HG03045 (cell line): ENCODE measurements at regions not wholly inside any gene's neighbourhood (a gene's known extent, or its start where the extent isn't known, plus 50 kb on each side); places are given as distances from the start of the nearest gene placed in this dataset.
"Not testable (repeated sequence)": the region's sequence is repeated elsewhere in the genome, so short reads cannot be mapped to it uniquely, and the experiment has no call there.

Experiments used
- ATAC-seq: cut with Tn5 transposase; IDR thresholded peaks from one replicate; pipeline ENCODE4 v1.9.1; 2021; ENCODE audit warnings: mild to moderate bottlenecking, moderate library complexity; ENCODE audit not compliant: unreplicated experiment

DNA sequence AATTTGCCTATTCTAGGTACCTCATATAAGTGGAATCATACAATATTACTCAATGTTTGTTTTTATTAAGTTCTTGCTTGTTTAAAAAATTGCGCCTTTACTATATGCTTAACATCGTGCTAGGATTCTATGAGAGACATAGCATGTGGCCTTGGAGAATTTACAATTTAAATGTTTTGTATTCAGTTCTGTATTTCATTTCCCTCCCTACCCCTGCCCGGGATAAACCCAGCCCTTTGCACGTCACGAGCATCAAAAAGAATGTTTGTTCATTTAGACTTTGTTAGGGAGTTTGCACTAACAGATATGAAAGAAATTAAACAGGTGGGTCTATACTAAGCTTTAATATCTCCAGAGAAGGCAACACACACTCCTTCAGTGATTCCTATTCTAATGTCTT, 75.7 kb downstream of the C18orf54 start:
- ATAC-seq = no peak

DNA sequence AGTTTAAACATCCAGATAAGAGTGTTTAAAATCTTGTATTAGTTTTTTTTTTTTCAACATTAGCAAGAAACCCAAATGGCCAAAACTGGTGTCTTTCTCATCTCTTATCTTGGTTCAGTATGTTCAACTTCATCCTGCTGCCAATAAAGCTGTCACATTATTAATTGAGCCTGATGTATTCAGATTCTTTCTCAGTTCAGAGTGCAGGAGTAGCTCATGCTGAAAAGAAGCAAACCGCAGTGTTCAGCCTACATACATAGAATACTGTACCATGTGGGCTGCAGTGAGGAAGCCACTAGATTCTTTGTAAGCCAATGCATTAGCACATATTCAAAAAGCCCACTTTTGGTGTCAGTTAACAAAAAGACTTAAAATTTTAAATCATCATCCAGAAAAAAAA, 76.2 kb downstream of the C18orf54 start:
- ATAC-seq = no peak

DNA sequence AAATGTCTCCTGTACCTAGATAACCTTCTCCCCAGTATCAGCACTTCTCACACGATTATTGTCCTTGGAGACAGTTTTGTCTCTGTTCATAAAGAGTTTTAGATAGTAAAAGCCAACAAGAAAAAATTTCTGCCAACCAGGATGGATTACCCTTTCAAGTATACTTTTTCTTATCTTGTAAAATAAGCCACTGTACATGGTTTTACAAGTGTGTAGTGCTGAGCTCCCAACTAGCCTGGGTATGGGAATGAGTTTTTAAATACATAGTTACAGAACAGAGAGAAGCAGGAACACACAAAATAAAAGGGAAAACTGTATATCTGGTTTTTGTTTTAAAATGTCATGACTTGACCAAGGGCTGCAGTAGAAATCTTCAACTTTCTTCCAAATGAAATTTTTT, 76.7 kb downstream of the C18orf54 start:
- ATAC-seq = no peak

DNA sequence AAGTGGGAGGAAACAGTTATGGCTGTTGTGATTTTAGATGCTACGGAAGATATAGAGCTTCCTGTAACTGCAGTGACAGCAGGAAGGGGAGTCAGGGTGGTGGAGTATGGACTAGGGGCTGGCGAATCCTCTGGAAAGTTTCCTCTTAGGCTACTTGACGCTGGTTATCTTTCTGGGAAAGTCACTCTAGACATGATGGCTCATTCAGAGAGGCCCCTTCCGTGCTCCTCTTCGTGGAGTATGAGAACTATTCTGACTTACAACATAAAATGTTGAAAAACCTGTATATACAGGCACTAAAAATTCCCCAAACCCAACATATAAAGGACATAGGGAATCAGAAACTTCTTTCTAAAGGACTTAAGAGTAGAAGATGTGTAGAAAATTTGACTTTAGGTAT, 78.8 kb downstream of the C18orf54 start:
- no peak for ATAC-seq

DNA sequence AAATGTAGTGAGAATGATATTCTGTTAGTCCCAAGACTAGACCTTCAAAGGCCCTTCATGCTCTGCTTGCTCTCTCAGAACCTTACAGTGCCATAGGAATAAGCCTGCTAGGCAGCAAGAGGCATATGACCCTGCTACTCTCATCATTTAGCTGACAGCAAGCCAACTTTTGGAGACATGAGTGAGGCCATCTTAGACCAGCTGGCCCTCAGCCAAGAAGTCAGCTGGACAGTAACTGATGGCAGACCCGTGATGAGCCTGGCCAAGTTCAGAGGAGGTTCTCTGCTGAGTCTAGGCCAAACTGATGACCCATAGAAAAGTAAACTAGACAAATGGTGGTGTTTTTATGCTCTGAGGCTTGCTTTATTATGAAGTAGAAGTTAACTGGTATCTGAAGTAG, 82.6 kb downstream of the C18orf54 start:
- no peak for ATAC-seq

DNA sequence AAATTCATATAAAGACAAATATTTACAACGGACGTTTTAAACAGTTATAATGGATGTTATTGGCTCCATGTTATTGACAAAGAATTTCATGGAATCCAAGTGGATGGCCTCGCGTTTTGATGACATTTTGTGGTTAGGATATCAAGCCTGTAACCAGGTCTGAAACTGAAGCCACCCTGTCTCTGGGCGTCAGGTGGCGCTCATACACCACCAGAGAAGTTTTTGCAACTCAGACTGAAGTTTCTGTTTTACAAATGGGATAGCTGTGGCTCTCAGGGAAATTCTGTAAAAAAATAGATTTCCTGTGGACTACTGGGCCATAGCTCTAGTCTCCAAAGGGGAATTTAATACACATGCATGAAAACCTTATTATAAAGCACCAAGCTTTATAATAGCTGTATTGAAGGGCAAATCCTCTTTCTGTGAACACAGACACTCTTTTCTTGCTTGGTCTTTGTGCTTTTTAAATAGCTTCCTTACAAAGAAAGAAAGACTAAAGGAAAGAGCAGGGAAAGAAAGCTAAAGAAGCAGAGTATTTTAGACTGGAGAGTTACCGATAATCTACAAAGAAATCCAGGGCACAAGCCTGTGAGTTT, 86.7 kb downstream of the C18orf54 start:
- peak; percentile 53 for ATAC-seq

DNA sequence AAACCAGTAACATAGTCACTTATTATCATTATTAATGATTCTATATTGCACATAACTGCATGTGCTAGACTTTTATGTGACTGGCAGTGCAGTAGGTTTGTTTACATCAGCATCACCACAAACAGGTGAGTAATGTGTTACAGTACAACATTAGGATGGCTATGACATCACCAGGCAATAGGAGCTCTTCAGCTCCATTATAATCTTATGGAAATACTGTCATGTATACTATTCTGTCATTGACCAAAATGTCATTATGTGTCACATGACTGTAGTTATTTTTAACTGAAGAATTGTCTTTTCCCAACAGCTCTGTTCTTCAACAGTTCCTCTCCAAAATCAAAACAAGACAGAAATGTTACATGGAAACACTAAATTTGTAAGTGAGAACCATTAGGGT, 96.3 kb downstream of the C18orf54 start:
- ATAC-seq = no peak

DNA sequence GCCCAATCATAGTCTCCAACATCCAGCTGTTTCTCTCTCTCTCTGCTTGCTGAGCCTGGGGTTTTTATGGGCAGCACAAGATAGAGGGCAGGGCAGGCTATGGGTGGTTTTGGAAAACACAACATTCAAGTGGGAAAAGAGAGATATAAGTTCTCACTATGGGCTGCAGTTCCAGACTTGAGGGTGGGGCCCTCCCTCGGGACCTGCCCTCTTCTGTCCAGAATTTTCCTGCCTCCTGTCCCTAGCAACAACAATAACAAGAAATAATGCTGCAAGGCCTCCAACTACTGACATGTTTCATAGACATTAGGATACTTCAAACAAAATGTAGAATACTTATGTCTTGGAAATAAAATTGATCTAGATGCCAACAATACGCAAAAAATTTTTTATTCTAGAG, 107.8 kb downstream of the C18orf54 start:
- no peak for ATAC-seq

DNA sequence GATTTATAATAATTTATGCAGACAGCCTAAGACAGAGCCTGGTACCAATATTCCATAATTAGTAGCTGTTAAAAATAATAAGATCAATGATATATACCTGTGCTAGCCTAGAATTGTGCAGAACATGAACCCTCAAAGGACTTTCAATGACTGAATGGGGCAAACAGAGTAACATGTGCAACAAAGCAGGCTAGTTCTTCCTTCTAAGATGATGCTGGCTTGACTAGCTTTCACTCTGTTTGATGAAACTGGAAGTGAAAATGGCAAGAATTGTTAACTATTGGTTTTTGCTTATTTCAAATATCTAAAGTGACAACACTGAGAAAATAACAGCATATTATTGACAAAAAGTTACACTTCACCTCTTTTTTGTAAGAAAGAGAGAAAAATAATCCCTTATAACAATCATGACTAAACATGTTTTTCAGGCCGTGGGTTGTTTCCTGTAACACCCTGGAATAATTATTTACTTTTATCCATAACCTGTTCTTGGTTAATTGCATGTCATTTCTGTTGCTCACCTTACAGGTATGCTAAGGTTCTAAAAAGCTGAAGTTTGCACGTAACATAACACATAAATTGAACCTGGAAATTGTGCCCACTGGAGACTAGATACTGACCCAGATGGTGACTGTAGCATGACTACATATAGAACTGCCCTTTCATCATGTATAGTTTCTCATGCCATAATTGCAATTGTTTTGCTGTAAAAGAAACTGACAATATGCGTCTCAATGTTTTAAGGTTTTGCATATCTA, 108.7 kb downstream of the C18orf54 start:
- ATAC-seq = no peak

DNA sequence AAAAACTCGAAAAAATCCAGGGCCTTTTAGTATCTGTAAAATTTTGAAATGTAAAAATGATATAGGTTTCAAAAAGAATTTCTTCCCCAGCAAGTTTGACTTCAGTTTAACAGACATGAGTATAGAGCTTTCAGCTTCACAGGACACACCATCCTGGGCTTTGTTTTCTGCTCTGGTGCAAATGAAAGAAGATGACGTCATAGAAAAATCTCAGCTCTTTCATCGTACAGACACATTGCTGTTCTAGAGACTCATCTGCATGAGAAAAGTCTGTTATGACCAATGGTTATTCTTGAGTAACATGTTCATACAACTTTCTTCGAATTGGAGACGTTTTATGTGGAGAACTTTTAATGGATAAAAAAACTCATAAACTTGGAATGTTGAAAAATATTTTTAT, 111.7 kb upstream of the DYNAP start:
- no peak for ATAC-seq

DNA sequence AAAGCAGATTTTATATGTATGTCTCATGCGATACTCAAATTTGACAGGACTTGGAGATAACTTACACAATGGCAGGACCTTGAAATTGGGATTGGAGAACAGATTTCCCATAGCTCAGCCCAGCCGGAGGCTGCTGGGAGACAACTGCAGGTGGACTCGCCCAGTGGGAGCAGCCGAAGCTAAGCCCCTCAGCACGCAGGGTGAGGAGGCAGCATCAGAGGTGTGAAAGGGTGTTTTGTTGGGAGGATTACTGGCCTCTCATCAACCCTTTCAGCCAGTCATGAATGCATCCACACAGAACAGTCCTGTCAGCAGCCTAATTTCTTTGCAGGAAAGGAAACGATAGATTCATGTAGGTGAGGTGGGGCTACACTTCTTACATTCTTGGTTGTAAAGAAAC, 110.4 kb upstream of the DYNAP start:
- no peak for ATAC-seq

DNA sequence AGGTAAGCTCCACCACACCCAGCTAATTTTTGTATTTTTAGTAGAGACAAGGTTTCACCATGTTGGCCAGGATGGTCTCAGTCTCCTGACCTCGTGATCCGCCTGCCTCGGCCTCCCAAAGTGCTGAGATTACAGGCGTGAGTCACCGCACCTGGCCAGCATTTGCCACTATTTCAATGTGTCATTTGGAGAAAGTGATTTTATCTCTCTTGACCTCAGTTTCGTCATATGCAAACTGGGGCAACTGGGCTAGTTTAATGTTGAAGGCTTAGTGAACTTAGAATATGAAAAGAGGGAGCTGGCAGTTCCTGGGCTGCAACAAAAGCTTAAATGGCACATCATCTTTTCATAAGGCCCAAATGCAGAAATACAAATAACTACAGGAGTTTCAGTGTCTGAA, 88.6 kb upstream of the DYNAP start:
- not testable (repeated sequence) for ATAC-seq

DNA sequence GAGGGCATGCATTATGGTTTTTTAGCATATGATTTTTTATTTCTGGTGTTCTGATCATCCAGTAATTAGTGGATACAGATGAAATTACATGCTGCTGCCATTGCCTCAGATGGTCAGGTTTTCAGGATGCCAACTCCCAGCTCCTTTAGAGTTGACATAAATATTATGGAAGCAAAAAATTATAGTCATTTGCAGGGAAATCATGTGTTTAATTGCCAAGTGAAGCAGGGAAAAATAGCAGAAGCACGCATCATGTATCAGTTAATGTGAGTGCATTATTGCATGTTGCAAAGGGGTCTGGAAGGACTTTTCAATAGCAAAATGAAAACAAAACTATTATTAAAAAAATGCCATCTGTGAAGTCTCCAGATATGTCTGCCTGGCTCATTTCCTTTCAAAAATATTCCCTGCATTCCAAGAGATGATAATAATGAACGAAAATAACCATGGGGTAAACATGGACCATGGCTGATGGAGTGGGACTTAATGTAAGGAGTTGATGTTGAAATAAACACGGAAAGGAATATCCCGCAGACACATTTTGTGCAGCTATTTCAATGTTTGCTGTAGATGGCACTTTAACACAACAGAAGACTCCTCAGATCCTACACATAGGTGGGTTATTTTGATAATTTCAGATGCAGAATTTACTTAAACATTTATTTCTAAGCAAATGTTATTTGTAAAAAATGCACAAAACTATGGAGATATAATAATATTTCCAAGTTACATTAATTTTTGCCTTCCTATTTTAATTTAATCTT, 87.7 kb upstream of the DYNAP start:
- ATAC-seq = no peak

DNA sequence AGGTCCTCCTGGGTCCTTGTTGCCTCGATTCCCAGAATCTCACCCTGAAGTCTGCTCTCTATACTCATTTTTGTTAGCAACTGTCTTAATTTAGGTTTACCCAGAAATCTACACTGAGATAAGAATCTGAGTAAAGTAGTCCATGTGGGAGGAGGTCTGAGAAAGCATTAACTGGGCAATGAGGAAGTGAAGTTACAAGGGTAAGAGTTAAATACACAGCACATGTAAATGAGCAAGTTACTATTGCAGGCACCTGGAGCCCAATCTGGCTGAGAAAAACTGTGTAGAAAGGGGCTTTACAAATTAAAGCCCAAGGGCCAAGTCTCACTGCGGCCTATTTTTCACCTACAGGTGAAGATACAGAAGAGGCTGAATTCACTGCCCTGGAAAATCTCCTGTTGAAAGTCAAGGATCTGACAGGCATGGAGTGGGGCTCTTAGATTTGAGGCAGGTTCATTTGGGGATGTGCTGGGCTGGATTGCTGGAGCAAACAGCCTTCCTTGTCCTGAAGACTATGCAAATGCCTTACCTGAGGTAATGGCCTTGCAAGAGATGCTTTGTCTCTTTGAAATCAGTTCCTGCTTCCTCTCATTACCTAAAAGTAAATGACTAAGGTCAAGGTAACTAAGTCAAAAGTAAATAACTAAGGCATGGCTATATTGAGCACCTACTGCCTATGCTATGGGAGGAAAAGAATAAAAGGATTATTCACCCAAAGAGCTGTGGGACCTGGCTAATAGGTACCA, 84.4 kb upstream of the DYNAP start:
- peak; percentile 49 for ATAC-seq

DNA sequence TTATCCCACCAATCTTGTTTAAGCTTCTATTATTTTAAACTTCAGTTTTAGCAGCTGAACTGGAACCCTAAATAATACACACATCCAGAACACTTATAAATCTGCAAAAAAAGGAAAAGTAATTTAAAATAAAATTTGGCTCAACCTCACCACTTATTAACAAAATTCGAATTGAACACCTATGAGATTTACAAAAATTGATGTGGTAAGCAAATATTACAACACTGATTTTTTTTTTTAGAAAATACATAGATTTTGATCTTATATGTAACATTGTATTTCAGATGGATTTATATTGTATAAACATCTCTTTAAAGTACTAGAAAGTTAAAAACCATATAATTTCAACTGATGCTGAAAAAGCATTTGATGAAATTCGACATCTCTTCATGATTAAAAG, 81.3 kb upstream of the DYNAP start:
- ATAC-seq = no peak

DNA sequence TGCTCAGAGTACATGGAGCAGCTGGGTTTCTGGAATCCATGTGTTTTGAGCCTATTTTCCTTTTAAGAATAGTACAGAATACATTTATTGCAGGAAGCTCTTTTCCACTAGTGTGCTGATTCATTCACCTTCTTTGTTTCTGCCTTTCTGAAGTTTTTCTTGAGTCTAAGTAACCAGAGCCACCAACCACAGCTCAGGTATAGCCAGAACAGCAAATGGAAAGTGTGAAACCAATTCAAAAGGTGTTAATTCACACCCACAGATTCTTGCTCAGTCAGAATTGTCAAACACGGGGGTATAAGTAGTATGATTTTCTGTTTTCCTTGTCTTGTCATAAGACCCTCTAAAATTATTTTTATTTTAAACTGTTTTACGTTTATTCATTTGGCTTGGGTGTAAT, 75.9 kb upstream of the DYNAP start:
- ATAC-seq = no peak

DNA sequence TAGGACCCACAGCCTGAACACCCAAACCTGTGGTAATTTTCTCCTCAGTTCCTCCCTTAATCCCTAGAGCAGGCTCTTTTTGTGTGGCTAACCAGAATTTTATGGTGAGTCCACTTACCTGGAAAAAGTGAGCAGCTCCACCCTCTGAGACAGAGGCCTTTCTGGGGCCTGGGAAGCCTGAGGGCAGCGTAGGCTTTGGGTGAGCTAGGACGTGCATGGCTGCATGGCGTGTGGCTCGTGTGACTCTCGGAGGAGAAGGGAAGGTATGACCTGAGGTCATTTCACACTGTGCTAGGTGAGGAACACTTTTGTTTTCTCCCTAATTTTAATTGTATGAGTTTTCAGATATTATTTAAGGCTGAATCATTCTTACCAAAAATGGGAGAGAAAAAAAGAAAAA, 73.5 kb upstream of the DYNAP start:
- ATAC-seq = no peak

DNA sequence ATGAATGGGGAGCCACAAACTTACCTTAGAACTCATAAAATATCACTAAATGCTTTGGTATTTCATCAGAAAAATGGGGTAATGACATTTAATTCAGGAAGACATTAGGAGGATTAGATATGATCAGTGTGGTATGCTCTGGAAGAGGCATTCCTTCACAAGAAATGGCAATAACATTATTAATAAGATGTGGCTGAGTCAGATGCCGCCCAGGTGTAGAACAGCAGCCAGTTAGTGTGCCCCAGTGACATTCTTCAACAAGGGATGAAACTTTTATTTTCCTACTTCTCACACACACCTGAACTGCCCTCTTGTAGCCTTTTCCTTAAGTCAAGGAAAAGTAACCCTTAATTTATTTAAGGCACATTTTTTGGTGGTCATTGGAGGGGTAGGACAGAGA, 69.2 kb upstream of the DYNAP start:
- ATAC-seq = no peak

DNA sequence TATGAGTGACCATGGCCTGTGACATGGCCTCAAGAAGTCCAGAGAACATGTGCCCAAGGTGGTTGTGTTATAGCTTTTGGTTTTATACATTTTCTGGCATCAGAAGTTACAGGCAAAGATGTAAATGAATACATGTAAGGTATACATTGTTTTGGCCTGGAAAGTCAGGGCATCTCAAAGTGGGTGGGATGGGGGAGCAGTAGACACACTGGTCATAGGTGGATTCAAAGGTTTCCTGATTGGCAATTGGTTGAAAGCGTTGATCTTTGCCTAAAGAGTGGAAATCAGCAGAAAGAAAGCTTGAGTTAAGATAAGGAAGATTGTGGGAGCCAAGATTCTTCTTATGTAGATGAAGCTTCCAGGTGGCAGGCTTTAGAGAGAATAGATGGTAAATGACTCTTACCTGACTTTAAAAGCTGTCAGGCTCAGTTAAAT, 62.1 kb upstream of the DYNAP start:
- no peak for ATAC-seq

DNA sequence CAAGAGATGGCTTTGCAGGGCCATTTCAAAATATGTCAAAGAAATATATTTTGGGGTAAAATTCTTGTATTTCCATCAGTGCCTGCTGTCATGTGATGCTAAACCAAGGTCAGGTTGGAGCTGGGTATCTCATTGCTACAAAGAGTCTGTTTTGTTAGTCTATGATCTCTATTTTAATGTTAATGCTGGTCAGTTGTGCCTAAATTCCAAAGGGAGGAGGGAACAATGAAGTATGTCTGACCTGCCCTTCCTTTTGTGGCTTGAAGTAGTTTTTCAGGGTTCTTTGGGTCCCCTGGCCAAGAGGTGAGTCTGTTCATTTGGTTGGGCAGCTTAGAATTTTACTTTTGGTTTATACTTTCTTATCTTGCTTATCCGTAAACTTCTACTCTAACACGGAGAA, 61.6 kb upstream of the DYNAP start:
- ATAC-seq = no peak

DNA sequence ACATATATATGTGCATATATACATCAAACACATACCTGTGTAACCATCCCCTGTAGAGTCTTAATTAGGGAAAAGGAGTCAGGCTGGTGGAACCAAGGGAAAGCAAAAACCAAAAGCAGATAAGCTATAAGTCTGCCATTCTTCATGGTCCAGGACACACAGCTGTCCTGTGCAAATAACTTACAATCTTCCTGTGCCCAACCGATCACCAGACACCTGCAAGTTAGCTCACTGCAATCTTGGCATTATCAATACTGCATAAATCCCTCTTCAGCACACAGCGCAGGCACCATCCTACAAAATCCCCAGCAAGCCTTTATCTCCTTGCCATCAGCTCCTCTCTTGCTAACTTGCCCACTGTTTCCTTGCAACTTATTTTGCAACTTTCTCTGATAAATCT, 60.8 kb upstream of the DYNAP start:
- ATAC-seq = no peak
